Neural progenitor cell (in vitro differentiated cells): ENCODE measurements at regions not wholly inside any gene's neighbourhood (a gene's known extent, or its start where the extent isn't known, plus 50 kb on each side); places are given as distances from the start of the nearest gene placed in this dataset.

Experiments used
- EZH2phosphoT487 ChIP-seq: fragments of 200-600 bp; sonication (generic); IDR thresholded peaks from 2 replicates; pipeline ENCODE4 v1.6.1; 2017; ENCODE audit warnings: antibody characterized with exemption
- TF ChIP-seq, protein P1 (sequence below): fragments of 200-600 bp; sonication (generic); IDR thresholded peaks from 2 replicates; pipeline ENCODE4 v1.5.1; 2017; ENCODE audit warnings: antibody characterized with exemption, mild to moderate bottlenecking

DNA sequence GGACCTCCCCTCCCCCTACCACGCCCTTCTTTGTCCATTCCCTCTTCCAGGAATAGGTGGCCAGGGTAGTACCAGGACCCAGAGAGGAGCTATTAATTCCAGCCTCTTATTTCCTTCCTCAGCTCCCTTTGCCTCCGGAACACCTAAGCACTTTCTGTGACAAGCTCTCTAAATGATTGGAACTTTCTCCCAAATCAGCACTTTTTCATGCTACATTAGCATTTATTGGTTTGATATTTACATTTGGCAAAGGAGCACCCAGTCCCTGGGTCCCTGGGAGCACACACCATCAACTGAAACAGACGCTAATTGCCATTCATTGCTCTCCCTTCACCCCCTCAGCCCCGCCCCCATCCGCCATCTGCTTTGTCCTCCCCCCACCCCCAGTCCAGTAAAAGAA lies 182.0 kb upstream of the BCOR start:
- TF ChIP-seq EZH2phosphoT487 = no peak
- TF ChIP-seq, protein P1, sequence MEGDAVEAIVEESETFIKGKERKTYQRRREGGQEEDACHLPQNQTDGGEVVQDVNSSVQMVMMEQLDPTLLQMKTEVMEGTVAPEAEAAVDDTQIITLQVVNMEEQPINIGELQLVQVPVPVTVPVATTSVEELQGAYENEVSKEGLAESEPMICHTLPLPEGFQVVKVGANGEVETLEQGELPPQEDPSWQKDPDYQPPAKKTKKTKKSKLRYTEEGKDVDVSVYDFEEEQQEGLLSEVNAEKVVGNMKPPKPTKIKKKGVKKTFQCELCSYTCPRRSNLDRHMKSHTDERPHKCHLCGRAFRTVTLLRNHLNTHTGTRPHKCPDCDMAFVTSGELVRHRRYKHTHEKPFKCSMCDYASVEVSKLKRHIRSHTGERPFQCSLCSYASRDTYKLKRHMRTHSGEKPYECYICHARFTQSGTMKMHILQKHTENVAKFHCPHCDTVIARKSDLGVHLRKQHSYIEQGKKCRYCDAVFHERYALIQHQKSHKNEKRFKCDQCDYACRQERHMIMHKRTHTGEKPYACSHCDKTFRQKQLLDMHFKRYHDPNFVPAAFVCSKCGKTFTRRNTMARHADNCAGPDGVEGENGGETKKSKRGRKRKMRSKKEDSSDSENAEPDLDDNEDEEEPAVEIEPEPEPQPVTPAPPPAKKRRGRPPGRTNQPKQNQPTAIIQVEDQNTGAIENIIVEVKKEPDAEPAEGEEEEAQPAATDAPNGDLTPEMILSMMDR = no peak
